Loucy (cell line): ENCODE measurements at regions not wholly inside any gene's neighbourhood (a gene's known extent, or its start where the extent isn't known, plus 50 kb on each side); places are given as distances from the start of the nearest gene placed in this dataset.

ENCODE experiments used
- CTCF ChIP-seq: fragments of 200-600 bp; sonication (generic); conservative IDR thresholded peaks from 2 replicates; pipeline ENCODE4 v1.5.1; 2014; ENCODE audit warnings: mild to moderate bottlenecking, antibody characterized with exemption, low read length
- EZH2phosphoT487 ChIP-seq: fragments of 200-600 bp; IDR thresholded peaks from 2 replicates; pipeline ENCODE4 v1.6.1; 2018; ENCODE audit warnings: antibody characterized with exemption, mild to moderate bottlenecking, moderate library complexity, borderline replicate concordance

- TF ChIP-seq CTCF, result no peak
- TF ChIP-seq EZH2phosphoT487, result no peak
Observed at GRCh38 chr3:62951037-62951613, 75.9 kb upstream of the CADPS start.
